ENCODE measurements at regions not wholly inside any gene's neighbourhood (a gene's known extent, or its start where the extent isn't known, plus 50 kb on each side); places are given as distances from the start of the nearest gene placed in this dataset.

- H3K4me1 ChIP-seq (ENCODE audit: control insufficient read depth, insufficient read depth, low read length) = no peaks in the 10 kb centered on the region
Measured at GRCh38 chr4:137979938-137980337, 262.2 kb downstream of the SLC7A11 start.

DNA sequence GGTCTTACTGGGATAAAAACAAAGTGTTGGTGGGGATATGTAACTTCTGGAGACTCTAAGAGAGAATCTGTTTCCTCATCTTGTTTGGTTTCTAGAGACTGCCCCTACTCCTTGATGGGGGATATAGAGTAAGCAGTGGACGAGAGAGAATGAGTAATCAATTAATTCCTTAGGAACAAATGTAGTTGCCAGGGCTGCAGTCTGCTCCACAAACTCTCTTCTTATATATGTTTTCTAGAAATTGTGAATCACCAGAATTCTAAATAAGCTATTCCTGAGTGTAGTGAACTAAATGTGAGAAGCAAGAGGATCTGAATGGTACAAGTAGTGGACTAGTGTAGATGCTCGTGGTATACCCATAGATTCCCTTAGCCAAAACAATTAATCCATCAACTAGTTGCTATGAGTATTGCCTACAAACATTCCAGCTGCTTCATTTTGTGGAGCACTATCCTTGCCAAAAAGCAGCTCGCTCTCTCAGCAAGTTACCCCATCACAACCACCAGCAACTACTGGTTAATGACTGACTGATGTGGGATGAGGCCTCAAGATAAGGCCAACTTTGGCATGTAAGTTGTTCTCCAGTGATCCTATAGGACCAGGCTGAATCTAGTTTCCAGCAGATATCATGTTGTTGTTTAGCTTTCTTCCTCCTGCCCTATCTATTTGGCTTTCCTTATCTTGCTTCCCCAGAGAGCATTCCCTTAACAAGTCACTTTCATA is 273.0 kb downstream of the SLC7A11 start:
- Histone ChIP-seq H3K27ac (ENCODE audit: extremely low read depth, low read depth, low read length) (no peak overlapping the region), H3K9me3 (ENCODE audit: control insufficient read depth, insufficient read depth, low read depth, low read length) (no peaks in the 10 kb centered on the region), H3K36me3 (ENCODE audit: control insufficient read depth in 2 of 2, insufficient read depth in 1 of 2, low read length in 2 of 2) (no peaks in the 10 kb centered on the region), H3K4me3 (ENCODE audit: low read depth, low read length) (no peak overlapping the region), H3K4me1 (ENCODE audit: control insufficient read depth, insufficient read depth, low read length) (no peaks in the 10 kb centered on the region)
- TF ChIP-seq PRDM1 (tag by site-specific recombination; IDR thresholded peaks at IDR 0.05) = no peak
- no peak for TF ChIP-seq ZNF571 (tag by site-specific recombination; IDR thresholded peaks at IDR 0.05)
- TF ChIP-seq ZSCAN18 (tag by site-specific recombination; IDR thresholded peaks at IDR 0.05) = no peak
- TF ChIP-seq PRDM6 (tag by site-specific recombination; IDR thresholded peaks at IDR 0.05) = no peak
- TF ChIP-seq ZNF449 (tag by site-specific recombination; IDR thresholded peaks at IDR 0.05) = no peak
- TF ChIP-seq ZNF558 (tag by site-specific recombination; IDR thresholded peaks at IDR 0.05) = no peak
- no peak for TF ChIP-seq ZNF24 (tag by site-specific recombination; IDR thresholded peaks at IDR 0.05)
- TF ChIP-seq ZNF37A (tag by site-specific recombination; IDR thresholded peaks at IDR 0.05) = no peak
- TF ChIP-seq ZNF660 (tag by site-specific recombination; IDR thresholded peaks at IDR 0.05) = no peak
- no peak for TF ChIP-seq ZSCAN16 (tag by site-specific recombination; IDR thresholded peaks at IDR 0.05)
- CTCF ChIA-PET = no interaction called here
- POLR2A ChIA-PET = no interaction called here

More at GRCh38 chr4:137979938-137980337, 262.2 kb downstream of the SLC7A11 start:
- ChIA-PET POLR2A (no interaction called here), CTCF (interaction anchor here (0.6 kb wide), 1 partner anchor 160 kb away, joined by 3 read pairs; no protein-coding TSS in a partner anchor)
- no peak overlapping the region for H3K4me3 ChIP-seq (ENCODE audit: low read depth, low read length)
- TF ChIP-seq, protein P1, sequence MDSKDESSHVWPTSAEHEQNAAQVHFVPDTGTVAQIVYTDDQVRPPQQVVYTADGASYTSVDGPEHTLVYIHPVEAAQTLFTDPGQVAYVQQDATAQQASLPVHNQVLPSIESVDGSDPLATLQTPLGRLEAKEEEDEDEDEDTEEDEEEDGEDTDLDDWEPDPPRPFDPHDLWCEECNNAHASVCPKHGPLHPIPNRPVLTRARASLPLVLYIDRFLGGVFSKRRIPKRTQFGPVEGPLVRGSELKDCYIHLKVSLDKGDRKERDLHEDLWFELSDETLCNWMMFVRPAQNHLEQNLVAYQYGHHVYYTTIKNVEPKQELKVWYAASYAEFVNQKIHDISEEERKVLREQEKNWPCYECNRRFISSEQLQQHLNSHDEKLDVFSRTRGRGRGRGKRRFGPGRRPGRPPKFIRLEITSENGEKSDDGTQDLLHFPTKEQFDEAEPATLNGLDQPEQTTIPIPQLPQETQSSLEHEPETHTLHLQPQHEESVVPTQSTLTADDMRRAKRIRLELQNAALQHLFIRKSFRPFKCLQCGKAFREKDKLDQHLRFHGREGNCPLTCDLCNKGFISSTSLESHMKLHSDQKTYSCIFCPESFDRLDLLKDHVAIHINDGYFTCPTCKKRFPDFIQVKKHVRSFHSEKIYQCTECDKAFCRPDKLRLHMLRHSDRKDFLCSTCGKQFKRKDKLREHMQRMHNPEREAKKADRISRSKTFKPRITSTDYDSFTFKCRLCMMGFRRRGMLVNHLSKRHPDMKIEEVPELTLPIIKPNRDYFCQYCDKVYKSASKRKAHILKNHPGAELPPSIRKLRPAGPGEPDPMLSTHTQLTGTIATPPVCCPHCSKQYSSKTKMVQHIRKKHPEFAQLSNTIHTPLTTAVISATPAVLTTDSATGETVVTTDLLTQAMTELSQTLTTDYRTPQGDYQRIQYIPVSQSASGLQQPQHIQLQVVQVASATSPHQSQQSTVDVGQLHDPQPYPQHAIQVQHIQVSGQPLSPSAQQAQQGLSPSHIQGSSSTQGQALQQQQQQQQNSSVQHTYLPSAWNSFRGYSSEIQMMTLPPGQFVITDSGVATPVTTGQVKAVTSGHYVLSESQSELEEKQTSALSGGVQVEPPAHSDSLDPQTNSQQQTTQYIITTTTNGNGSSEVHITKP (tag by site-specific recombination; IDR thresholded peaks at IDR 0.05) = no peak
- no peak for TF ChIP-seq ZNF677 (tag by site-specific recombination; IDR thresholded peaks at IDR 0.05)
- TF ChIP-seq ZNF214 (tag by site-specific recombination; IDR thresholded peaks at IDR 0.05; ENCODE audit: borderline replicate concordance) = no peak
- TF ChIP-seq ZNF37A (tag by site-specific recombination; IDR thresholded peaks at IDR 0.05) = no peak
- TF ChIP-seq ZNF76 (tag by site-specific recombination; IDR thresholded peaks at IDR 0.05; ENCODE audit: borderline replicate concordance, low read depth) = no peak
- TF ChIP-seq, protein P2, sequence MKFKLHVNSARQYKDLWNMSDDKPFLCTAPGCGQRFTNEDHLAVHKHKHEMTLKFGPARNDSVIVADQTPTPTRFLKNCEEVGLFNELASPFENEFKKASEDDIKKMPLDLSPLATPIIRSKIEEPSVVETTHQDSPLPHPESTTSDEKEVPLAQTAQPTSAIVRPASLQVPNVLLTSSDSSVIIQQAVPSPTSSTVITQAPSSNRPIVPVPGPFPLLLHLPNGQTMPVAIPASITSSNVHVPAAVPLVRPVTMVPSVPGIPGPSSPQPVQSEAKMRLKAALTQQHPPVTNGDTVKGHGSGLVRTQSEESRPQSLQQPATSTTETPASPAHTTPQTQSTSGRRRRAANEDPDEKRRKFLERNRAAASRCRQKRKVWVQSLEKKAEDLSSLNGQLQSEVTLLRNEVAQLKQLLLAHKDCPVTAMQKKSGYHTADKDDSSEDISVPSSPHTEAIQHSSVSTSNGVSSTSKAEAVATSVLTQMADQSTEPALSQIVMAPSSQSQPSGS (tag by site-specific recombination; IDR thresholded peaks at IDR 0.05; ENCODE audit: low read depth) = 0 out of 2 replicates have a peak, but pooled peaks have one; percentile 21
- TF ChIP-seq, protein P3, sequence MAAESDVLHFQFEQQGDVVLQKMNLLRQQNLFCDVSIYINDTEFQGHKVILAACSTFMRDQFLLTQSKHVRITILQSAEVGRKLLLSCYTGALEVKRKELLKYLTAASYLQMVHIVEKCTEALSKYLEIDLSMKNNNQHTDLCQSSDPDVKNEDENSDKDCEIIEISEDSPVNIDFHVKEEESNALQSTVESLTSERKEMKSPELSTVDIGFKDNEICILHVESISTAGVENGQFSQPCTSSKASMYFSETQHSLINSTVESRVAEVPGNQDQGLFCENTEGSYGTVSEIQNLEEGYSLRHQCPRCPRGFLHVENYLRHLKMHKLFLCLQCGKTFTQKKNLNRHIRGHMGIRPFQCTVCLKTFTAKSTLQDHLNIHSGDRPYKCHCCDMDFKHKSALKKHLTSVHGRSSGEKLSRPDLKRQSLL (tag by site-specific recombination; IDR thresholded peaks at IDR 0.05) = no peak
- H3K27ac ChIP-seq (ENCODE audit: extremely low read depth, low read depth, low read length) = no peak overlapping the region
- no peaks in the 10 kb centered on the region for H3K36me3 ChIP-seq (ENCODE audit: control insufficient read depth in 2 of 2, insufficient read depth in 1 of 2, low read length in 2 of 2)
- H3K9me3 ChIP-seq (ENCODE audit: control insufficient read depth, insufficient read depth, low read depth, low read length) = no peaks in the 10 kb centered on the region

All from HEK293 (cell line).